Endodermal cell (in vitro differentiated cells): ENCODE measurements at regions not wholly inside any gene's neighbourhood (a gene's known extent, or its start where the extent isn't known, plus 50 kb on each side); places are given as distances from the start of the nearest gene placed in this dataset.

Source experiments
- DNase-seq: peaks from one replicate; pipeline ENCODE4 v3.0.0-alpha.2; 2017
- H3K27ac ChIP-seq: 2 replicates; pipeline ENCODE4 v1.5.1; 2013; ENCODE audit warnings: mild to moderate bottlenecking, low read depth, low read length, moderate library complexity
- H3K27me3 ChIP-seq: 2 replicates; pipeline ENCODE4 v1.6.1; 2013; ENCODE audit warnings: mild to moderate bottlenecking, low read length, moderate library complexity; ENCODE audit not compliant: insufficient read depth, control insufficient read depth, poor library complexity, severe bottlenecking
- H3K36me3 ChIP-seq: 2 replicates; pipeline ENCODE4 v1.7.0; 2013; ENCODE audit warnings: mild to moderate bottlenecking, low read length, moderate library complexity; ENCODE audit not compliant: control insufficient read depth, insufficient read depth
- H3K4me1 ChIP-seq: one replicate; pipeline ENCODE4 v1.7.0; 2013; ENCODE audit warnings: low read length; ENCODE audit not compliant: control insufficient read depth, insufficient read depth
- H3K4me3 ChIP-seq: 2 replicates; pipeline ENCODE4 v1.5.1; 2013; ENCODE audit warnings: mild to moderate bottlenecking, low read length, moderate library complexity
- H3K9ac ChIP-seq: 2 replicates; pipeline ENCODE4 v1.6.1; 2013; ENCODE audit warnings: mild to moderate bottlenecking, low read length, moderate library complexity; ENCODE audit not compliant: poor library complexity, severe bottlenecking; ENCODE audit errors: extremely low read depth
- H3K9me3 ChIP-seq: 2 replicates; pipeline ENCODE4 v1.6.1; 2013; ENCODE audit warnings: mild to moderate bottlenecking, low read length, moderate library complexity; ENCODE audit not compliant: control insufficient read depth
- H3K27ac Mint-ChIP-seq: 2 replicates; pipeline ENCODE4 v1.8.0; 2020; ENCODE audit warnings: mixed read lengths
- H3K27me3 Mint-ChIP-seq: 2 replicates; pipeline ENCODE4 v1.8.0; 2021; ENCODE audit warnings: mild to moderate bottlenecking, mixed read lengths; ENCODE audit not compliant: insufficient read depth
- H3K36me3 Mint-ChIP-seq: 2 replicates; pipeline ENCODE4 v1.8.0; 2020; ENCODE audit warnings: low read depth, mixed read lengths
- H3K4me1 Mint-ChIP-seq: 2 replicates; pipeline ENCODE4 v1.8.0; 2020; ENCODE audit warnings: mixed read lengths
- H3K4me3 Mint-ChIP-seq: 2 replicates; pipeline ENCODE4 v1.8.0; 2020; ENCODE audit warnings: mild to moderate bottlenecking, moderate library complexity, mixed read lengths
- H3K9me3 Mint-ChIP-seq: 2 replicates; pipeline ENCODE4 v1.8.0; 2020; ENCODE audit warnings: mild to moderate bottlenecking, mixed read lengths
- CTCF ChIP-seq: fragments of 200-600 bp; sonication (generic); conservative IDR thresholded peaks from 2 replicates; pipeline ENCODE4 v1.5.0; 2021; ENCODE audit warnings: antibody characterized with exemption, mild to moderate bottlenecking
- WGBS, 2 experiments: methylation state at CpG; one replicate each; pipeline versions ENCODE4 v1.1.5 to v1.1.7; 2013; ENCODE audit warnings: missing lambda C conversion rate in 2 of 2, mixed read lengths in 1 of 2; ENCODE audit not compliant: insufficient coverage in 1 of 2, insufficient read length in 1 of 2; 5-methylcytosine and 5-hydroxymethylcytosine counted together

- no peak overlapping the region for H3K27ac Mint-ChIP-seq
- no peaks in the 10 kb centered on the region for H3K36me3 Mint-ChIP-seq
- Histone ChIP-seq H3K9me3 (no peaks in the 10 kb centered on the region), H3K27me3 (peaks cover 4% of the 10 kb centered on the region), H3K27ac (no peak overlapping the region), H3K4me3 (no peak overlapping the region), H3K36me3 (no peaks in the 10 kb centered on the region), H3K4me1 (no peaks in the 10 kb centered on the region), H3K9ac (no peak overlapping the region)
- no peak for DNase-seq
- no peak for TF ChIP-seq CTCF
- H3K27me3 Mint-ChIP-seq = no peaks in the 10 kb centered on the region
- H3K4me3 Mint-ChIP-seq = no peak overlapping the region
- no peaks in the 10 kb centered on the region for H3K4me1 Mint-ChIP-seq
- 92 to 98% methylated on average over 9 of the region's 9 CpGs for WGBS, 2 experiments
- no peaks in the 10 kb centered on the region for H3K9me3 Mint-ChIP-seq
Observed at GRCh38 chr16:79505344-79505743, 95.2 kb downstream of the MAF start.

DNA sequence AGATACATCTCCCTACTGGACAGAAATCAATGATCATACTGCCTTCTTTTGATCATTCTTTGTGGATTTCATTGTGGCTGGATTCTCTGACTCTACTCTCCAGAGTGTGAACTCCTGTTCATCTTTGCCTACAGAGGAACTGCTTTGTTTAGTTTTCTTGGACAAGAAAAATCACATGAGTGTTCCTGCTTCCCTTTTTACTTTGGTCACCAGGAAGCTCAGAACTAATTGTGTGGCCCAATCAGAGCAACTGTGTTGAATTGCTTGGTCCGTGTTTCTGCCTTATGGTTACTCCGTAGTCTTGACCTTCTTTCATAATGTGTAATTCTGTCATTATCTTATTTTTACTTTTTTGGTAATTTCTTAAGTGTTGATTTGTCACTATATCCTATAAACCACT lies 97.0 kb downstream of the MAF start:
- no peak overlapping the region for H3K27ac Mint-ChIP-seq
- no peak overlapping the region for H3K27ac ChIP-seq
- peaks cover 4% of the 10 kb centered on the region for H3K27me3 ChIP-seq
- peaks cover 3% of the 10 kb centered on the region for H3K9me3 Mint-ChIP-seq
- no peaks in the 10 kb centered on the region for H3K4me1 ChIP-seq
- no peak for TF ChIP-seq CTCF
- no peaks in the 10 kb centered on the region for H3K9me3 ChIP-seq
- no peaks in the 10 kb centered on the region for H3K4me1 Mint-ChIP-seq
- no peak overlapping the region for H3K4me3 ChIP-seq
- no peak overlapping the region for H3K4me3 Mint-ChIP-seq
- no peak for DNase-seq
- H3K36me3 Mint-ChIP-seq = no peaks in the 10 kb centered on the region
- peaks cover 4% of the 10 kb centered on the region for H3K27me3 Mint-ChIP-seq
- WGBS, 2 experiments = 100% methylated on average over 1 to 2 of the region's 2 CpGs
- H3K9ac ChIP-seq = no peak overlapping the region
- H3K36me3 ChIP-seq = no peaks in the 10 kb centered on the region

GRCh38 chr16:79501446-79501845 lies 99.1 kb downstream of the MAF start:
- Histone ChIP-seq H3K27me3 (peaks cover 2% of the 10 kb centered on the region), H3K36me3 (no peaks in the 10 kb centered on the region), H3K4me1 (no peaks in the 10 kb centered on the region), H3K9me3 (no peaks in the 10 kb centered on the region), H3K4me3 (no peak overlapping the region), H3K9ac (no peak overlapping the region), H3K27ac (no peak overlapping the region)
- H3K9me3 Mint-ChIP-seq = peaks cover 3% of the 10 kb centered on the region
- H3K27ac Mint-ChIP-seq = no peak overlapping the region
- no peaks in the 10 kb centered on the region for H3K36me3 Mint-ChIP-seq
- DNase-seq = no peak
- WGBS, 2 experiments = 100% methylated on average over 4 of the region's 4 CpGs; no CpG with 5 or more reads in 1 of the 2 experiments
- H3K4me3 Mint-ChIP-seq = no peak overlapping the region
- TF ChIP-seq CTCF = no peak
- H3K27me3 Mint-ChIP-seq = peaks cover 4% of the 10 kb centered on the region
- no peaks in the 10 kb centered on the region for H3K4me1 Mint-ChIP-seq
